DND-41 (cell line): ENCODE measurements at regions not wholly inside any gene's neighbourhood (a gene's known extent, or its start where the extent isn't known, plus 50 kb on each side); places are given as distances from the start of the nearest gene placed in this dataset.

Experiments used
- CTCF ChIP-seq: IDR thresholded peaks from 2 replicates; pipeline ENCODE4 v1.5.1; 2012; ENCODE audit warnings: borderline replicate concordance, low read length, moderate library complexity, mild to moderate bottlenecking; ENCODE audit not compliant: poor library complexity, severe bottlenecking; ENCODE audit errors: extremely low read depth
- EZH2 ChIP-seq: IDR thresholded peaks from 3 replicates; pipeline ENCODE4 v1.6.1; 2012; ENCODE audit warnings: borderline replicate concordance, low read depth, mild to moderate bottlenecking, moderate library complexity, low read length, inconsistent platforms; ENCODE audit not compliant: severe bottlenecking

GRCh38 chr6:163958646-163959045 is 544.1 kb downstream of the QKI start:
- TF ChIP-seq EZH2 (no peak), CTCF (no peak)
